ENCODE measurements at regions not wholly inside any gene's neighbourhood (a gene's known extent, or its start where the extent isn't known, plus 50 kb on each side); places are given as distances from the start of the nearest gene placed in this dataset.

GRCh38 chrX:4206941-4207340, 493.5 kb upstream of the PRKX start:
- TF ChIP-seq CTCF (IDR thresholded peaks at IDR 0.05; ENCODE audit: low read depth, low read length) (no peak), POLR2A (IDR thresholded peaks at IDR 0.05; ENCODE audit: extremely low read depth, insufficient read length) (no peak)
